ENCODE measurements at regions not wholly inside any gene's neighbourhood (a gene's known extent, or its start where the extent isn't known, plus 50 kb on each side); places are given as distances from the start of the nearest gene placed in this dataset.
"Not testable (repeated sequence)": the region's sequence is repeated elsewhere in the genome, so short reads cannot be mapped to it uniquely, and the experiment has no call there.

DNA sequence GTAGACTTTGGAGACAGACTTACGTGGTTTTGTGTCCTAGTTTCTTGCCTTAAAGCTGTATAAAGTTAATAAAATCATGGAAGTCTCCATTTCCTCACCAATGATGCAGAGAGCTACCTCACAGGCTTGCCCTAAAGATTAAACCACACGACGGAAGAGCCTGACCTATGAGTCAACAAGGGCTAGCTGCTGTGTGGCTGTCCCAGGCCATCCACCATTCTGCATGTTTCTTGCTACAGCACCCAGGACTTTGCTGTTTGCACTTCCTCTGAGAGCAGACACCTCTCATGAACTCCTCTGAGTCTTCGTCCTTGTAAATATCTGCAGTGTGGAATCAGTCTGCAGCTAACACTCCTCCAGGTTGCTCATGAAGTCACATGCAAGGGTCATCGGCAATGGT is 160.0 kb upstream of the TRIB2 start:
- Histone ChIP-seq H3K4me1 (replicated peaks) (no peaks in the 10 kb centered on the region), H3K27ac (no peak overlapping the region), H3K4me3 (no peak overlapping the region), H3K27me3 (replicated peaks; ENCODE audit: insufficient read depth) (no peaks in the 10 kb centered on the region), H3K36me3 (no peaks in the 10 kb centered on the region), H3K9me3 (no peaks in the 10 kb centered on the region)
- no peak for TF ChIP-seq POLR2AphosphoS5 (IDR thresholded peaks at IDR 0.05)
- no peak for DNase-seq (ENCODE audit: low spot score)
- intact Hi-C loops (cut with DNase I): loop anchor here (5.0 to 10.0 kb wide), 2 partner anchors 161 to 378 kb away; partner anchors contain the start of gene TRIB2
- 85% methylated on average over 5 of the region's 5 CpGs for WGBS

DNA sequence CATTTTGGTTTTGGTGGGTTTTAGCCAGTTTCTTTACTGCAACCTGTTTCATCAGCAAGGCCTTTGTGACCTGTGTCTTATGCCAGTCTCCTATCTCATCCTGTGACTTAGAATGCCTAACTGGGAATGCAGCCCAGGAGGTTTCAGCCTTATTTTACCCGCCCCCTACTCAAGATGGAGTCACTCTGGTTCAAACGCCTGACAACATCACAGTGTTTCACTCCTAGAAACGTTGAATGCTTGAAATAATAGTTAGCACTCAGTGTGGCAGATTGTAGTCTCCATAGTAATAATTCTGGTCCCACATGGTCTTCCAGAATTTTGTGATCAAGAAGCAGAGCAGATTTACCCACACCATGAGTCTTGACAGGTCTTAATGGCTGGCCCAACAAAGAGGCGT is 159.0 kb upstream of the TRIB2 start:
- H3K4me1 ChIP-seq (replicated peaks): no peaks in the 10 kb centered on the region
- H3K36me3 ChIP-seq: no peaks in the 10 kb centered on the region
- no peaks in the 10 kb centered on the region for H3K27me3 ChIP-seq (replicated peaks; ENCODE audit: insufficient read depth)
- H3K9me3 ChIP-seq: no peaks in the 10 kb centered on the region
- TF ChIP-seq, protein P1, sequence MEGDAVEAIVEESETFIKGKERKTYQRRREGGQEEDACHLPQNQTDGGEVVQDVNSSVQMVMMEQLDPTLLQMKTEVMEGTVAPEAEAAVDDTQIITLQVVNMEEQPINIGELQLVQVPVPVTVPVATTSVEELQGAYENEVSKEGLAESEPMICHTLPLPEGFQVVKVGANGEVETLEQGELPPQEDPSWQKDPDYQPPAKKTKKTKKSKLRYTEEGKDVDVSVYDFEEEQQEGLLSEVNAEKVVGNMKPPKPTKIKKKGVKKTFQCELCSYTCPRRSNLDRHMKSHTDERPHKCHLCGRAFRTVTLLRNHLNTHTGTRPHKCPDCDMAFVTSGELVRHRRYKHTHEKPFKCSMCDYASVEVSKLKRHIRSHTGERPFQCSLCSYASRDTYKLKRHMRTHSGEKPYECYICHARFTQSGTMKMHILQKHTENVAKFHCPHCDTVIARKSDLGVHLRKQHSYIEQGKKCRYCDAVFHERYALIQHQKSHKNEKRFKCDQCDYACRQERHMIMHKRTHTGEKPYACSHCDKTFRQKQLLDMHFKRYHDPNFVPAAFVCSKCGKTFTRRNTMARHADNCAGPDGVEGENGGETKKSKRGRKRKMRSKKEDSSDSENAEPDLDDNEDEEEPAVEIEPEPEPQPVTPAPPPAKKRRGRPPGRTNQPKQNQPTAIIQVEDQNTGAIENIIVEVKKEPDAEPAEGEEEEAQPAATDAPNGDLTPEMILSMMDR (IDR thresholded peaks at IDR 0.05): no peak
- TF ChIP-seq POLR2A (IDR thresholded peaks at IDR 0.05) (no peak), POLR2AphosphoS5 (IDR thresholded peaks at IDR 0.05) (no peak)
- WGBS: 96% methylated on average over 4 of the region's 4 CpGs
- no peak overlapping the region for H3K27ac ChIP-seq
- no peak overlapping the region for H3K4me3 ChIP-seq
- no peak for DNase-seq (ENCODE audit: low spot score)
- intact Hi-C loops (cut with DNase I): loop anchor here (5.0 to 10.0 kb wide), 2 partner anchors 160 to 377 kb away; partner anchors contain the start of gene TRIB2

DNA sequence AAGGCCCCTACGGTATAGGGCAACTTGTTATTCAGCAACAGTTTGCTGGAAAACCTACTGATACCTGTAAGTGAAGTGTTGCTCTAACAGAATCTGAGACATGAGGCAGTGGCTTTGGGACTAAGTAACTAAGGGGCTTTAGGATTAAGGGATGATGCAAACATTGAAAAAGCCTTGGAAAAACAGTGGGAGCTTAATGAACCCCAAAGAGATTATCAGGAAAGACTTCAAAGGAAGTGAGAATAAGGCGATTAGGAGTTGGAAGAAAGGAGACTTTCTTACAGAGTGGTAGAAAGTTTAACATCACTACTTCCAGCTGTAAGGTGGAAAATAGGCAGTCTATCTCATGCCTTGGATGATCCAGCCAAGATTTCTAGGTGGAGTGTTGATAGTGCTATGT is 158.2 kb upstream of the TRIB2 start:
- Histone ChIP-seq H3K4me1 (replicated peaks) (no peaks in the 10 kb centered on the region), H3K4me3 (no peak overlapping the region), H3K27me3 (replicated peaks; ENCODE audit: insufficient read depth) (no peaks in the 10 kb centered on the region), H3K9me3 (no peaks in the 10 kb centered on the region), H3K27ac (no peak overlapping the region), H3K36me3 (no peaks in the 10 kb centered on the region)
- no peak for DNase-seq (ENCODE audit: low spot score)
- intact Hi-C loops (cut with DNase I): loop anchor here (5.0 to 10.0 kb wide), 2 partner anchors 159 to 376 kb away; partner anchors contain the start of gene TRIB2
- 94% methylated on average over 2 of the region's 2 CpGs for WGBS
- no peak for TF ChIP-seq POLR2AphosphoS5 (IDR thresholded peaks at IDR 0.05)
- no peak for TF ChIP-seq POLR2A (IDR thresholded peaks at IDR 0.05)
- TF ChIP-seq, protein P1 (IDR thresholded peaks at IDR 0.05): no peak

DNA sequence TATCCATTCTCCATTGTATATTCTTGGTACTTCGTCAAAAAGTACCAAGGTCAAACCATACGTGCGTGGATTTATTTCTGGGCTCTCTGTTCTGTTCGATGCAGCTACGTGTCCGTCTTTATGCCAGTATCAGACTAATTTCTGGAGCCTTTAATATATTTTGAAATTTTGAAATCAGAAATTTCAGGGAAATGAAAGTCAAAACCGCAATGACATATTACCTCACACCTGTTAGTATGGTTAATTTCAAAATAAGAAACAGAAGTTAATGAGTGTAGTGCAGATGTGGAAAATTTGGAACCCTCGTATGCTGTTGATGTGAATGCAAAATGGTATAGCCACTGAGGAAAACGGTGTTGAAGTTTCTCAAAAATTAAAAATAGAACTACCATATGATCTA is 156.1 kb upstream of the TRIB2 start:
- intact Hi-C loops (cut with DNase I): no loop called here
- 88% methylated on average over 9 of the region's 9 CpGs for WGBS

DNA sequence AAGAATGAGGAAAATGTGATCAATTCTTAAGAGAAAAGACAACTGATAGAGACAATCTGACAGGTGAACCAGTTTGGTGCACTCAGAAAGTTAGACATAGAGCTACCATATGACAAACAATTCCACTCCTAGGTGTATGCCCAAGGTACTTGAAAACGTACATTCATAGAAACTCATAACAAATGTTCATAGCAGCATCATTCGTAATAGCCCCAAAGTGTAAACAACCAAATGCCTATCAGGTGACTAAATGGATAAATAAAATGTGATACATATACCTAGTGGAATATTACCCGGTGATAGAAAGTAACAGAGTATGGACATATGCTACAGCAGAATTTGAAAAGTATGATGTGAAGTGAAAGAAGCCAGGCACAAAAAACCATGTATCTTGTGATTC is 149.3 kb upstream of the TRIB2 start:
- H3K9me3 ChIP-seq: no peaks in the 10 kb centered on the region
- TF ChIP-seq POLR2AphosphoS5 (IDR thresholded peaks at IDR 0.05): no peak
- TF ChIP-seq, protein P1 (IDR thresholded peaks at IDR 0.05): no peak
- no peak for TF ChIP-seq POLR2A (IDR thresholded peaks at IDR 0.05)
- H3K27ac ChIP-seq: no peak overlapping the region
- intact Hi-C loops (cut with DNase I): no loop called here
- H3K27me3 ChIP-seq (replicated peaks; ENCODE audit: insufficient read depth): no peaks in the 10 kb centered on the region
- H3K4me1 ChIP-seq (replicated peaks): no peaks in the 10 kb centered on the region
- 95% methylated on average over 3 of the region's 3 CpGs for WGBS
- DNase-seq (ENCODE audit: low spot score): no peak
- no peaks in the 10 kb centered on the region for H3K36me3 ChIP-seq
- H3K4me3 ChIP-seq: no peak overlapping the region

More for the DNA sequence above, 156.1 kb upstream of the TRIB2 start:
- Histone ChIP-seq H3K4me1 (replicated peaks) (no peaks in the 10 kb centered on the region), H3K27ac (no peak overlapping the region), H3K36me3 (no peaks in the 10 kb centered on the region), H3K4me3 (no peak overlapping the region), H3K9me3 (no peaks in the 10 kb centered on the region), H3K27me3 (replicated peaks; ENCODE audit: insufficient read depth) (no peaks in the 10 kb centered on the region)
- no peak for TF ChIP-seq POLR2AphosphoS5 (IDR thresholded peaks at IDR 0.05)
- TF ChIP-seq, protein P1 (IDR thresholded peaks at IDR 0.05): no peak
- no peak for TF ChIP-seq POLR2A (IDR thresholded peaks at IDR 0.05)
- no peak for DNase-seq (ENCODE audit: low spot score)

DNA sequence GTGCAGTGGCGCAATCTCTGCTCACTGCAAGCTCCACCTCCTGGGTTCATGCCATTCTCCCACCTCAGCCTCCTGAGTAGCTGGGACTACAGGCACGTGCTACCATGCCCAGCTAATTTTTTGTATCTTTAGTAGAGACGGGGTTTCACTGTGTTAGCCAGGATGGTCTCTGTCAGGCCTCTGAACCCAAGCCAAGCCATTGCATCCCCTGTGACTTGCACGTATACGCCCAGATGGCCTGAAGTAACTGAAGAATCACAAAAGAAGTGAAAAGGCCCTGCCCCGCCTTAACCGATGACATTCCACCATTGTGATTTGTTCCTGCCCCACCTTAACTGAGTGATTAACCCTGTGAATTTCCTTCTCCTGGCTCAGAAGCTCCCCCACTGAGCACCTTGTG is 147.2 kb upstream of the TRIB2 start:
- 88% methylated on average over 7 of the region's 7 CpGs for WGBS

DNA sequence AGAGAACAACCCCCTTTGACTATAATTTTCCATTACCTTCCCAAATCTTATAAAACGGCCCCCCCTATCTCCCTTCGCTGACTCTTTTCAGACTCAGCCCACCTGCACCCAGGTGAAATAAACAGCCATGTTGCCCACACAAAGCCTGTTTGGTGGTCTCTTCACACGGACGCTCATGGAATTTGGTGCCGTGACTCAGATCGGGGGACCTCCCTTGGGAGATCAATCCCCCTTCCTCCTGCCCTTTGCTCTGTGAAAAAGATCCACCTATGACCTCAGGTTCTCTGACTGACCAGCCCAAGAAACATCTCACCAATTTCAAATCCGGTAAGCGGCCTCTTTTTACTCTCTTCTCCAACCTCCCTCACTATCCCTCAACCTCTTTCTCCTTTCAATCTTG is 146.8 kb upstream of the TRIB2 start:
- H3K4me1 ChIP-seq (replicated peaks); DNase-seq (ENCODE audit: low spot score); H3K27ac ChIP-seq; H3K36me3 ChIP-seq; H3K9me3 ChIP-seq; H3K4me3 ChIP-seq; H3K27me3 ChIP-seq (replicated peaks; ENCODE audit: insufficient read depth); intact Hi-C loops (cut with DNase I): not testable (repeated sequence)
- 96% methylated on average over 8 of the region's 8 CpGs for WGBS

More for the DNA sequence above, 147.2 kb upstream of the TRIB2 start:
- H3K27ac ChIP-seq; H3K4me3 ChIP-seq; intact Hi-C loops (cut with DNase I); DNase-seq (ENCODE audit: low spot score); H3K36me3 ChIP-seq; H3K9me3 ChIP-seq; H3K4me1 ChIP-seq (replicated peaks); H3K27me3 ChIP-seq (replicated peaks; ENCODE audit: insufficient read depth): not testable (repeated sequence)
